ENCODE measurements at regions not wholly inside any gene's neighbourhood (a gene's known extent, or its start where the extent isn't known, plus 50 kb on each side); places are given as distances from the start of the nearest gene placed in this dataset.
"Not testable (repeated sequence)": the region's sequence is repeated elsewhere in the genome, so short reads cannot be mapped to it uniquely, and the experiment has no call there.

DNA sequence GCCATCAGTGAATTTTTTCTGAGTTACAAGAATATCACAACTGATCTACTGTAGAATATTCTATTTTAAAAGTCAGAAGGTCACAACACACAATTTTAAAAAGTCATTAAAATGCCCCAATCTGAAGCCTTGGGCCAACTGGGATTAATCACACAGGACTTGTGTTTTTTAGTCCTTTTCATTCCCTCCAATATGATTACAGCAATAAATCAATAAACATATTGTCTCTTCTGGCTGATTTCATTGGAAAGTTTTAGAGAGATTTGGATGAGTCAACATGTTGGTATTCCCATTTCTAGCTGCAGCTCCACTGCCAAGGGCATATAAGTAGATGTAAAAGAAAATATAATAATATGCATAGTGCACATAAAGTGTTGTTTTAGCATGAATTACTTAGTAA lies 85.8 kb downstream of the NIBAN1 start:
- DNase-seq (ENCODE audit: low read depth in 2 of 2): no peak

DNA sequence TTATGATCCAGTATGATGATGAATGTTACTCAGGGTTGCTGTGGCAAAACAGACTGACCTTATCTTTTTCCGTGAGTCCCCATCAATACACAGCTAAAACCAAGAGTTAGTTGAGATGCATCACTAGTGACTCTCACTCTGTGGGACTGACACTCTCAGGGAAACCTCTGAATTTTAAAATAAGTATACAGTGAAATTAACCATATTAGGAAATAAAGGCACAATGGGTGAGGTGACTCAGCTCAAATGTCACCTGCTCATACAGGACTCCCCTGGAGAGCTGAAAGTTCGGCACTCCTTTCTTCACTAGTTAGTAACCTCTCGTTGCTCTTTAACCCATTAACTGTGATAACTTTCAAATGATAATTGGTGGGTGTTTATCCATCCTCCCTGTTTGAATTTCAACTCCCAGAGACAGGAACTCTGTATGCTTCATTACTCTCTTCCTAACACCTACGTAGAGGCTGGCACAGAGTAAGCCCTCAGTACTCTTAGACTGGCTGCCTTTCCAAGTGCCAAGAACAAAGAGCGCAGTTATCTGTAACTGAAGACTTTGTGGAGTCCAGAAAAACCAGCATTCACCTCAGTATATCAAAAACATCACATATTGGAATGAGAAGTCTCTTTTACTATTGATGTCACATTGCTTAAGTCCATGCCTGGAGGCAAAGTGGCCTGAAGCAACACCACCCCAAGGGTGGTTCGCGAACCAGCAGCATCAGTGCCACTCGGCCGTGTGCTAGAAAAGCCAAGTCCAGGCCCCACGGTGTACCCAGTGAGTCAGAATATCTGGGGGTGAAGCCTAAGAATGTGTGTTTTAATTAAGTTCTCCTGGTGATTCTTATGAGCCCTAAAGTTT lies 91.1 kb downstream of the NIBAN1 start:
- DNase-seq (ENCODE audit: low read depth in 2 of 2): no peak

GRCh38 chr1:184881941-184882913 lies 92.1 kb downstream of the NIBAN1 start:
- no peak for DNase-seq (ENCODE audit: low read depth in 2 of 2)

DNA sequence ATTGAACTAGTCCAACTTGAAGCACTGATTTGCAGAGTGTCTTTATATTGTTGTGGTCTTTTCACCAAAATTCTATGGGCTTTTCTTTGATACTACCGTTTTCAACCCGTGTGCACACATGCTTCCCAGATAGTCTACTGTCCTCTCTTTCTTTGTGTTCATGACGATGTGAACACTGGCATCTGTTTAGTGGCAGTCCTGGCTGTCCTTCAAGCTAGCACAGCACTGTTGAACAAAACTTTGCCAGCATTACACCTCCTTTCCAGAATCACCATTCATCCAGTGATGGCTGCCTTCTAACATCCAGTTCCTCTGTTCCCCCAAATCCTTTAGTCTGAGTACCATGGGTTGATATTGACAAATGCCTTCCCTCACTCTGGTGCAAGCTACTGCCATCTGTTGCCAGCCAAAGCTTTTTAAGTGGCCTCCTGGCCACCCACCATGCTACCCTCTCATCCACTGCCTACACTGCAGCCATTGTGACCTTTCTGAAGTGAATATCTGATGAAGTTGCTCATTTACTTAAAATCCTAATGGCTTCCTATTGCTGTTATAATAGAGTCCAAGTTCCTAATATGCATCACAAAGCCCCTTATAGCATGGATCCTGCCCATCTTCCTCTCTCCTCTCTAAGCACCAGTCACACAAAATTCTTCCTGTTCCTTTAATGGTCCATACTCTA lies 94.3 kb downstream of the NIBAN1 start:
- no peak for DNase-seq (ENCODE audit: low read depth in 2 of 2)

GRCh38 chr1:184878602-184879001 lies 95.7 kb downstream of the NIBAN1 start:
- no peak for DNase-seq (ENCODE audit: low read depth in 2 of 2)

GRCh38 chr1:184878002-184878401 lies 96.3 kb downstream of the NIBAN1 start:
- no peak for DNase-seq (ENCODE audit: low read depth in 2 of 2)

GRCh38 chr1:184876015-184876414 lies 98.3 kb downstream of the NIBAN1 start:
- DNase-seq (ENCODE audit: low read depth in 2 of 2): not testable (repeated sequence)

- no peak for DNase-seq (ENCODE audit: low read depth in 2 of 2)
Measured at GRCh38 chr1:184875218-184875617, 99.1 kb downstream of the NIBAN1 start.

DNA sequence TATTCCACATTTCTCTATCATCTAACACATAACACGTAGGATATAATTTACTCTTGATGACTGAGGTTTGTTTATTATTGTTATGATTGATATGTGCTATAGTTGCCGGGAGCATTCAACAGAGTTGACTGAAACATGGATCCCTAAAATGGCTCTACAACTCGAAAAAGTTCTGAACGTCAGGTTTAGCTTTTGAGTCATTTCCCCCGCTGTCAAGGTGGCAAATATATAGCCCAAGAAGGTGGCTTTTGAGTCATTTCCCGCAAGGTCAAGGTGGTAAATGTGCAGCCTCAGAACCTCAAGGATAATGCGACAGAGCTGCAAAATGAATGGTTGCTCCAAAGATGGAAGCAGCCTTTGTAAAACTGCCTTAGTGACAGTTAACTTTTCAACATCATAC lies 104.0 kb downstream of the NIBAN1 start:
- no peak for DNase-seq (ENCODE audit: low read depth in 2 of 2)

DNA sequence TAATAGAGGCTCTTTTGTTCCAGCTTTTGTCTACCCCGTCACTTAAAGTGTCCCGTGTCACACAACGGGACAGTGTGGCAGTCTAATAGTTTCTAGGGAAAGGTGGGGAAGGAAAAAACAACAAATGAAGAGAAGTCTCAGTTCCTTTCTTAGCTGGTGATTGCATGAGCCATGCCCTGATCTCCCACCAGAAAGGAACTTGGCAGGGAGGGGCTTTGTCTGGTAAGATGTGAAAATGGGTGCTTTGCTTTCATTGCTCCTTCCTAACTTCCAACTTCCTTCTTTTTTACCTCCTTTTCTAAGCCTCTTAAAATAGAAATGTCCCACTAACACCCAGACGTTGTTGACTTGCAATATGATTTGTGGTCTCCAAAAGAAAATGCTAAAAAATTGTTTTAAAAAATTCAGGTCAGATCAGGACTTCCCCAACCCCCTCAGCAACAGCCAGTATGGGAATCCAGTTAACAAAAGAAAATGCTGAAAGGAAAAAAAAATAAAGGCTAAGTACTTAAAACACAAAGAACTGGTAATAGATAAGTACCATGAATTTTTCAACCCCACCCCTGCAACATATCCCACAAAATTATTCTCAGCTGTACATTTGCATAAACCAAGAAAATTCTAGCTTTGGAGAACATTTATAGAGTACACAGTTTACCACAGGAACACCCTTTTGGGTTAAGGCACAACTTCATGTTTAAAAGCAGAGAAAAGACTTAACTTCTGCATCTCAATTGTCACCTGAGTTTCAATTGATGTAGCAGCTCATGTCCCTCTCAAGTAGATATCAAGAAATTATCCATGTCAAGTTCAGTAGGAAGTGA lies 106.2 kb downstream of the NIBAN1 start:
- DNase-seq (ENCODE audit: low read depth in 2 of 2): no peak

DNA sequence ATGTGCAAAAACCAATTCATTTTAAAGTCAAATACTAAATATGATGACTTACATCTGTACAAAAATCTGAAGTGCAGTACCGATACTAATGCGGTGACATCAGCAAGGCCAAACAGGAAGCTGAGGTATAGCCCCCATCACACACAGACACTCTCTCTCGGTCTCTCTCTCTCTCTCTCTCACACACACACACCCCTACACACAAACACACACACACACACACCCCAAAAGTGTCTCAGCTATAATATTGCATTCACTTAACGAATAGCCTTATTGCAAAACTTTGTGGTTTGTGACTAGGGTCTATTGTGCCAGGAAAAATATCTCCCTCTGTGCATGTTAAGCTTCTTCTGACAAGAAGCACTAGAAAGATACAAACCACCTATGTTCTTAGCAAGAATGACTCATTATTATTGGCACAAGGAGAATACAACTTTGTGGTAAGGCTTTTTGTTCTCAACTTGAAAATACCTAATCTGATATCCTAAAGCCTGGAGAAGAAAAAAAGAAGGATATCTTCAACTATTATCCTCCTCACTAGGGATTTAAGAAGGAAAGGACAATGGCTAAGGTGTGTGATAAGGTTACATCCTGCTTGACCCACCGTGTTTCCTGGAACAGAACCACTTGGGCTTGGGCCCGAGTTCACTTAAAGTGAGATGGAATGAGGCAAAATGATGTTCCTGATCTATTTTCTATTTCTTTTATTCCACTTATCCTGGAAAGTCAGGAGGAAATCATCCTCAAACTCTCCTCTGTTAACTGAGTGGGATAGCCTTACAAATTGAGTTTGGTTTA lies 107.1 kb downstream of the NIBAN1 start:
- DNase-seq (ENCODE audit: low read depth in 2 of 2): peak in 1 of 2 donors; percentile 16

- no peak for DNase-seq (ENCODE audit: low read depth in 2 of 2)
Measured at GRCh38 chr1:184866586-184866985, 107.7 kb downstream of the NIBAN1 start.

GRCh38 chr1:184865831-184866230 lies 108.5 kb downstream of the NIBAN1 start:
- no peak for DNase-seq (ENCODE audit: low read depth in 2 of 2)

- no peak for DNase-seq (ENCODE audit: low read depth in 2 of 2)
Measured at GRCh38 chr1:184861755-184862336, 107.2 kb upstream of the EDEM3 start.

- no peak for DNase-seq (ENCODE audit: low read depth in 2 of 2)
Measured at GRCh38 chr1:184860985-184861754, 106.5 kb upstream of the EDEM3 start.

GRCh38 chr1:184860535-184860934 lies 105.9 kb upstream of the EDEM3 start:
- DNase-seq (ENCODE audit: low read depth in 2 of 2): no peak

DNA sequence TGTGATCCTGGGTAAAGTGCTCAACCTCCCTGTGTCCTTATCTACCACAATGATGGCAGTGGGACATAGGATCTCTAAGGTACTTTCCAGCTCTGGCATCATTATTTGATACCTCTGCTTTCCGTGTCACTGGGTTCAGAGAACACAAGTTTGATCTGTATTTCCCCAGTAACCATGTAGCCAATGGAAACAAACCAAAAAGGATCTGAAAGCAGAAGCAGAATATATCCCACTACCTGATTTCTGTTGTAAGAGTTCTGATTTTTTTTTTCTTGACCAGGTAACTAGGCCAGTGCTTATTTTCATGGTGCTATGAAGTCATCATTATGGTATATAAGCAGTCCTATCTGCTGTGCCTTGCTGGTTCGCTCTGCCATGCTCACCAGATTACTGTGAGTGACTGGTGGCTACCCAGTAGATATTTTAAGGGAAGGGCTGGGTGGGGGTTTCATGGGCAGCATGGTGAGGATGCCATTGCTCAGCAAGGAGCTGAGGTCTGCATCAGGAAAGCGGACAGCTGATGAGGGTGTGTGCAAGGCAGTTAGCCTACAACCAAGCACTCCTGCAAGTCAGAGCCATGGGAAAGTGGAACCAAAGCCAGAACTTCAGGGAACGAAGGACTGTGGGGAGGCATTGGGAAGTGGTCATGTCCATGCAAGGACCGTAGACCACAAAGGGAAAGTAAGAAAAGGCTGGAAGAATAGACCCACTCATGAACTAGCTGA lies 104.9 kb upstream of the EDEM3 start:
- DNase-seq (ENCODE audit: low read depth in 2 of 2): no peak

DNA sequence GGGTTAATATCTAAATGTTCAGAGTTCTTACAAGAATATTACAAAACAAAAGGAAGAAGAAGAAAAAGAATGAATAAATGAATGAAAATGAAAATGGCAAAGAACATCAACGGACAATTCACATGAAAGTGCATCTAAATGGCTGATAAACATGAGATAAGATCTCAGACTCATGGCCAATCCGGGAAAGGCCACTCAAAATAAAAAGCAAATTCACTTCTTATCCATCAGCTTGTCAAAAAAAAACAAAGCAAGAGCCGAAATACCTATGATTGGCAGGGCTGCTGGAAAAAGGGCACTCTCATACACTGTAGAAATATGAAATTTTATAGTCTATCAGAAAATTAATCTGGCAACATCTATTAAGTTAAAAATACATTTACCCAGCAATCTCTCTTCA lies 103.6 kb upstream of the EDEM3 start:
- DNase-seq (ENCODE audit: low read depth in 2 of 2): no peak
